ENCODE measurements at regions not wholly inside any gene's neighbourhood (a gene's known extent, or its start where the extent isn't known, plus 50 kb on each side); places are given as distances from the start of the nearest gene placed in this dataset.

DNA sequence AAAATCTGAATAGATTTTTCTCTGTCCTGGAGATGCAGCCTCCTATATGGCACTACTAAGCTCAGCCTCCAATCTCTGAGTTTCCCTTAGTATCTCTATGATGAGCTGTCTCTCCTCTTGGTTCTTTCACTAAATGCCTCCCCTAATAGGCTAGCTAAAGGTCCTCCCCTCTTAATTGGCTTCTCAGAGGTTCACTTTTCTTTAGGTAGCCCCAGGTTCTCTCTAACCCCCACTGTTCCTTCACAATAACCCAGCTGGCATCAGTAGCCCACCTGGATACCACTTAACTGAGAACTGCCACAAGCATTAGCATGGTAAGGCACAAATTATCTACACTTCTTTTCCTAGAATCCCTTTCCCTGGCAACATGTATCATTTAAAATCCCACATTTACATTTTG lies 523.2 kb downstream of the IGSF11 start:
- no peak for DNase-seq (ENCODE audit: low spot score in 2 of 2)
- no peak for TF ChIP-seq POLR2A (IDR thresholded peaks at IDR 0.05)
- TF ChIP-seq, protein P1, sequence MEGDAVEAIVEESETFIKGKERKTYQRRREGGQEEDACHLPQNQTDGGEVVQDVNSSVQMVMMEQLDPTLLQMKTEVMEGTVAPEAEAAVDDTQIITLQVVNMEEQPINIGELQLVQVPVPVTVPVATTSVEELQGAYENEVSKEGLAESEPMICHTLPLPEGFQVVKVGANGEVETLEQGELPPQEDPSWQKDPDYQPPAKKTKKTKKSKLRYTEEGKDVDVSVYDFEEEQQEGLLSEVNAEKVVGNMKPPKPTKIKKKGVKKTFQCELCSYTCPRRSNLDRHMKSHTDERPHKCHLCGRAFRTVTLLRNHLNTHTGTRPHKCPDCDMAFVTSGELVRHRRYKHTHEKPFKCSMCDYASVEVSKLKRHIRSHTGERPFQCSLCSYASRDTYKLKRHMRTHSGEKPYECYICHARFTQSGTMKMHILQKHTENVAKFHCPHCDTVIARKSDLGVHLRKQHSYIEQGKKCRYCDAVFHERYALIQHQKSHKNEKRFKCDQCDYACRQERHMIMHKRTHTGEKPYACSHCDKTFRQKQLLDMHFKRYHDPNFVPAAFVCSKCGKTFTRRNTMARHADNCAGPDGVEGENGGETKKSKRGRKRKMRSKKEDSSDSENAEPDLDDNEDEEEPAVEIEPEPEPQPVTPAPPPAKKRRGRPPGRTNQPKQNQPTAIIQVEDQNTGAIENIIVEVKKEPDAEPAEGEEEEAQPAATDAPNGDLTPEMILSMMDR (IDR thresholded peaks at IDR 0.05): no peak
- no peak overlapping the region for H3K4me3 ChIP-seq (ENCODE audit: low read depth, poor library complexity, severe bottlenecking)
- intact Hi-C loops (cut with DNase I; ENCODE audit: low total_unique reads): no loop called here

DNA sequence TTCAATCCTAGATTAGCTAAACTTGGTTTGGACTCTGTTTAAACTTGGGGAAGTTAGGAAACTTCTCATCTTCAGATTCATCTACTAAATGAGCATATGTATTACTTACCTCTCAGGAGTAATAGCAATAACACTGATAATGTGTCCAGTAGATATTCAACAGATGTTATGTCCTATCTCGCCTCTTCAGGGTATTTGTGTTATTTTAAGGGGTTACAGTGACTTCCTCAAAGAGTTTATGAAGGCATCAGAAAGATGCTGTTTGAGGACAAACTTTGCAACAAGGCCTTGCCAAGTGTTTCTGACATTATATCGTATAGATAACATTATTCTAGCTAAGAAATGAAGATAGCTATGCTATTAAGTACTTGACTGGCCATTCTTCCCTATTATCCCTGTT lies 522.3 kb downstream of the IGSF11 start:
- WGBS, 2 donors: 81 to 86% methylated on average over 2 of the region's 2 CpGs
- TF ChIP-seq, protein P1 (IDR thresholded peaks at IDR 0.05): no peak
- no peak for TF ChIP-seq POLR2A (IDR thresholded peaks at IDR 0.05)

DNA sequence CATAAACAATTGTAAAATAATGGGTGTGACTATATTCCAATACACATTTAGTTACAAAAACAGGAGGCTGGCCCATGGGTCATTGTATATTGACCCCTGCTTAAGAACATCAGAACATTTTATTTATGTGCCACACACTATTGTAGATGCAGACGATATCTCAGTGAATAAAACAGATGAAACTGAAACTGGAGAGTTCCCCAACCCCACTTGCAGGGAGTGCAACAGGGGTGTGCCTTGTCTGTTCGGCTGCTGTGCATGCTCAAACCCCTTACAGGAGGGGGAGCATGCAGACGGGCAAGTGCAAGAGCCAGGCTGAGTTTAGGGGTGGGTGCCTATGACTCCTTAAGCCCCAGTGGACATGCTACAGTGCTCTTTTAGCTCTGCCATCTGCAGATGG lies 509.6 kb downstream of the IGSF11 start:
- intact Hi-C loops (cut with DNase I; ENCODE audit: low total_unique reads): no loop called here
- no peak for DNase-seq (ENCODE audit: low spot score in 2 of 2)
- TF ChIP-seq, protein P1 (IDR thresholded peaks at IDR 0.05): no peak
- TF ChIP-seq POLR2A (IDR thresholded peaks at IDR 0.05): no peak
- no peak overlapping the region for H3K4me3 ChIP-seq (ENCODE audit: low read depth, poor library complexity, severe bottlenecking)
- 67 to 79% methylated on average over 3 of the region's 3 CpGs for WGBS, 2 donors

More for the DNA sequence above, 522.3 kb downstream of the IGSF11 start:
- DNase-seq (ENCODE audit: low spot score in 2 of 2): no peak
- no peak overlapping the region for H3K4me3 ChIP-seq (ENCODE audit: low read depth, poor library complexity, severe bottlenecking)
- intact Hi-C loops (cut with DNase I; ENCODE audit: low total_unique reads): no loop called here

DNA sequence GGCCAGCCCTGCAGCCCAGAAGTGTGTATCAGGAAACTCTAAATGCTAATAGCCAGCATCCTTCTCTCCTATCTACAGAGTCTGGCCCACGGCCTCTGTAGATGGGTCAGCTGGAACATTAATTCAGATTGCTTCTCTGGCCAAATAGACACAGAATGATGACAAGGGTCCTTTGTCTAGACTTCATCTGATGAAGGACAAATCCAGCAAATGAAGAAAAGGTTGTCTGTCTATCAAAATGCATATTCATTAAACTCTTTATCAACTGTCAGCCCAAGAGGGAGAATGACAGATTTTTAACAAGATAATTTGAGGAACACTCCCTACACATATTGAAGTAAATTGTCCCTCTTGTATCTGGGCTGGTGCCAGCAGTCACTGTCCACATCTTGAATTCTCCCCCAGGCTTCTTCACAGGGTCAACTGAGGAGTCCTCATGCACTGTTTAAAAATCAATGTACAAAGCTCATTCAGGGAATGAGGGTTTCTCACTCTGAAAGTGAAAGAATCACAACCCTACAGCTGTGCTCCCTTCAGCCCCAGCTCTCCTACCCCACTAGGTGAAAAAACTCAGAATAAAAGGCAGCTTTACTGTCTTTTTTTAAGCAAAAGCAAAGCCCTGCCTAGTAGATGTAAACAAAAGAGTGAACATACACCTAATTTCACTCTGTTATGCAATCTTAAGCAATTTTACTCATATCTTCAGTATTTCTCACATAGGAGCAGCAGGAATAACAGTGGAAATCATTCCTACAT lies 507.7 kb downstream of the IGSF11 start:
- intact Hi-C loops (cut with DNase I; ENCODE audit: low total_unique reads): no loop called here
- DNase-seq (ENCODE audit: low spot score in 2 of 2): no peak
- TF ChIP-seq POLR2A (IDR thresholded peaks at IDR 0.05): no peak
- TF ChIP-seq, protein P1 (IDR thresholded peaks at IDR 0.05): no peak
- H3K4me3 ChIP-seq (ENCODE audit: low read depth, poor library complexity, severe bottlenecking): no peak overlapping the region
- WGBS, 2 donors: 63 to 77% methylated on average over 1 of the region's 1 CpG

DNA sequence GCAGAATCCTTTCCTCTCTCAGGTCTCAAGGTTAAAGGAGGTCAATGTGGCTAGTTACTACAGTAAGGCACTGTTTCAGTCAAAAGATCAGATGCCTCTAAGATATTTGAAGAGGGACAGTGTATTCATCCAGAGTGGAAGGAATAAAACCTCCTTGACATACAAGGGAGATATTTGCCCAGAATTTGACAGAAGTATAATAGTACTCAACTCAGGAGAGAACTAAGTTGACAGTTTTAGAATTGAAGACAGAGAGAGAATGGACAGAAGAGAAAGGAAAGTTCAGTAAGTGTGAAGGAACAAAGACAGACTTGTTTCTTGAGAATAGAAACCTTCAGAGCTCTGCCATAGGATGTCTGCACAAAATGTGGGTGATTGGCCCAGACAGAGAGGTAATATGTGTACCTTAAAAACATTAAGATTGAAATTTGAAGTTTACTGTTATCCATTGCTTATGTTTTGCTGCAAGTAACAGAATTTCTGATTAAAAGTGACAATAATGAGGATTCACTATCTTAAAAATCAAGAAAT lies 507.1 kb downstream of the IGSF11 start:
- no peak overlapping the region for H3K4me3 ChIP-seq (ENCODE audit: low read depth, poor library complexity, severe bottlenecking)
- TF ChIP-seq, protein P1 (IDR thresholded peaks at IDR 0.05): no peak
- TF ChIP-seq POLR2A (IDR thresholded peaks at IDR 0.05): no peak
- DNase-seq (ENCODE audit: low spot score in 2 of 2): no peak
- intact Hi-C loops (cut with DNase I; ENCODE audit: low total_unique reads): no loop called here

DNA sequence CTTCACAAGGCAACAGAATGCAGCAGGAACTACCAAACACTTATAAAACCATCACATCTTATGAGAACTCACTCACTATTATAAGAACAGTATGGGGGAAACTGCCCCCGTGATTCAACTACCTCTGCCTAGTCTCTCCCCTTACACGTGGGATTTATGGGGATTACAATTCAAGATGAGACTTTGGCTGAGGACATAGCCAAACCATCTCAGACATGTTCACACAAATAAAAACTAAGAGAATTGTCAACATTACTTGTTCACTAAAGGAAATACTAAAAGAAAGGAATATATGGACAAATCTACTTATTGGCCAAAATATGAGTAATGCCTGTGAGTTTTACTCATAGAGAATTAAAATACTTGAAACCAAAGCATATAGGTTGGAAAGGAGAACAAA lies 505.1 kb downstream of the IGSF11 start:
- no peak overlapping the region for H3K4me3 ChIP-seq (ENCODE audit: low read depth, poor library complexity, severe bottlenecking)
- TF ChIP-seq, protein P1 (IDR thresholded peaks at IDR 0.05): no peak
- TF ChIP-seq POLR2A (IDR thresholded peaks at IDR 0.05): no peak
- WGBS, 2 donors: 56 to 66% methylated on average over 2 of the region's 2 CpGs
- no peak for DNase-seq (ENCODE audit: low spot score in 2 of 2)
- intact Hi-C loops (cut with DNase I; ENCODE audit: low total_unique reads): no loop called here

Measured in lower leg skin (tissue), 4 donors.